IPS DF 4.7 (cell line): ENCODE measurements at regions not wholly inside any gene's neighbourhood (a gene's known extent, or its start where the extent isn't known, plus 50 kb on each side); places are given as distances from the start of the nearest gene placed in this dataset.
"Not testable (repeated sequence)": the region's sequence is repeated elsewhere in the genome, so short reads cannot be mapped to it uniquely, and the experiment has no call there.

Experiments
- DNase-seq: peaks from one replicate; pipeline ENCODE4 v3.0.0-alpha.2; 2013; ENCODE audit warnings: low spot score; ENCODE audit errors: extremely low read depth

DNA sequence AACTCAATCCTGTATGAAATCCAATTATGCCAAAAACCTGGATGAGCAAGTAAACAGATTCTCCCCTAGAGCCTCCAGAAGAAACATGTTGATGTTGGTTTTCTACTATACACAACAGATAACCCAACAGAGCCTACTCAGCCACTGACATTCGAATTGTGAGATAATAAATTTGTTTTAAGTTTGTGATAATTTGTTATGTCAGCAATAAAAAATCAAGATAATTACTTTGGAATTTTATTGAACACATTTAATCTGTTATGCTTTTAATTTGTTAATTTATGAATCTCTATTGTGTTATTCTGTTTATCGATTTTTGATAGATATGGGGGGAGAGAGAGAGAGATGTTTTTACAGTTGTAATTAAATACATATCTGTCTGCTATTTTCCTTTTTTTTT, 1016.1 kb upstream of the PCDH7 start:
- DNase-seq = no peak

DNA sequence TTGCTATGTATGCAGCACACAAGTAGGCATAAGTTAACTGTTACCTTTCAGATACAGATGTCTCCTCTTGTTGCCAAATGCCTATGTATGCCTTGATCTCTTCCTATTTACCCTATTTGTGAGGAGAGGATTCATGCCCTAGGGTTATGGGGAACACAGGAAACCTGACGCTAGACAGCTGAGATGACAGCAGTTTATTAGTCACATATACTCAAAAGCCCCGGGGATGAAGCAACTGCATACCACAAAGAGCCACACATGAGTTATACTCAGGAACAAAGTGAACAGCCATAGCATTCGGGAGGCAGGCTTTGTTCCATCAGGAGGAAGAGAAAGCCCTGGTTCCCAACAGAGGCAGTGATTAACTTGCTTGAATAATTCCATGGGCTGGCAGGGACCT, 1011.7 kb upstream of the PCDH7 start:
- DNase-seq = no peak

DNA sequence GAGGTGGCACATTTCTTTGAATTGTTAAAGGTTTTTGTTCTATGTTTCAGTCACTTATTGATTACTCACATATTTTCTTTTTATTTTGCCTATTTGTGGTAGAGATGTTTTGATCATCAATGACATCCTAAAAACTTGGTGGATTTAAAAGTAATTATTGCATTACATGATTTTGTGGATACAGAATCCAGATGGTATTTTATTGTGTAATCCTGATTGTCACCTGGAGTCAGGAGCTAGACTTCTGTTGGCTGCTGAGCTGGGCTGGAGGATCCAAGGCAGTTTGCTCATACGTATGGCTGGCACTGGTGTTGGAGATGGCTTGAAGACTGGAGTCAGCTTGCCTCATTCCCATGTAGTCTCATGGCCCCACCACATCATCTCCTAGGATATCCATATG, 1009.6 kb upstream of the PCDH7 start:
- DNase-seq = no peak

DNA sequence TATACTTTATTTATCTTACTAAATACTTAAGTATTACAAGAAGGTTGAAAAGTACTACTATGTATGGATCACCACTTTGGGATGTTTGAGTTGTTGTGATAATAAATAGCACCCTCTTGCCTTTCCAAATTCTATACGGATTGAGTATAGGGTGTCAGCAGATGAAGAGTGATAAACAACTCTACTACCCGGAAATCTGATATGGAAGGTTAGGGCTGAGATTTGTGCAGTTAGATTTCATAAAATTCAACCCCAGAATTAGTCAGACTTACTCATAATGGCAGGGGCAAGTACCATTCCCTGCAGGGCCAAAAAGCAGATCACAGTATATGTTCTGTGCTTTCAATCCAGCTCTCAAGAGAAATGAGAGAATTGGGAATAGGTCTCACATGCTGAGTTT, 1008.9 kb upstream of the PCDH7 start:
- no peak for DNase-seq

DNA sequence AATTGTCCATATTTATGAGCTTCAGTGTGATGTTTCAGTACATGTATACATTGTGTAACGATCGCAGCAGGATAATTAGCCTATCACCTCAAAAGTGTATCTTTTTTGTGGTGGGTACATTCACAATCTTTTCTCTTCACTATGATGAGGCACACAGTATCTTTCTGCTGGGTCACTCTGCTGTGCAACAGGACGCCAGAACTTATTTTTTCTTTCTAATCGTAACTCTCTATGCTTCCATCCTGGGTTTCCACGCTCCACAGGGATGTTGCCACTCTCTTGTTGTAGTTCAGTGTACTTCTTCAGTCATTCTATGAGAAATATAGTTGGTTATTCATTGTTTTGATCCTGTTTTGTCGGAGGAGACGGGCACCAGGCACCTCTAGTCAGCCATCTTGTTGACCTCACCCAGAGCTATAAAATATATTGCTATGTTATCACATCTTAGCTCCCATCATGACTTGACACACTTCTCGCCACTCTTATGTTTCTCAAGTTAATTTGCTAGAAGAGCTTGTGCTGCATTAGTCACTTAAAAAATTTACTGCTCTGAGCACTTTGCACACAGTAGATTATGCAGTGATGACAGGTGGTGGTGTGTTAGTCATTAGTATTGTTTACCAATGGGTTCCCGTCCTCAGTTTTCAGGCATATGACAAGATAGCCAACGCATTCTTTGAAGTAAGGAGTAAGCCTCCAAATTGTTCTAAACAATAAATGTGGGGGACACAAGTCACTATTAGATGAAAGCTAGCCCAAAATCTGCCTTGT, 1002.7 kb upstream of the PCDH7 start:
- DNase-seq = no peak

DNA sequence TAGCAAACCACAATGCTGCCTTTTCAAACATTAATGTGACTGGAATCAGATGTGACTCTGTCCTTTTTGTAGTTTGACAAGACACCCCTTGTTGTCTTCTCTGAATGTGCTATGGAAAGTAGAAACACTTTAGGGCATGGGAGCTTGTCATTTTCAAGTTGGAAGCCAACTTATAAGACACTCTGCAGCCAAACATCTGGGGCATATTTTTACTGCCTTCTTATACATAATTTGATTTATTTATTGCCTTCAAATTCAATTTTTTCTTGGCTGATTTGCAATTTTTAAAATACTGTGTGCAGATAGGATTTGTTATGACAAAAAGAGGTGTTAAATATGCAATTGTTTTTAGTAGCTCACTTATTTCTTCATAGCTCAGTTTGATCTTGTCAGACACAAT, 1002.0 kb upstream of the PCDH7 start:
- no peak for DNase-seq

DNA sequence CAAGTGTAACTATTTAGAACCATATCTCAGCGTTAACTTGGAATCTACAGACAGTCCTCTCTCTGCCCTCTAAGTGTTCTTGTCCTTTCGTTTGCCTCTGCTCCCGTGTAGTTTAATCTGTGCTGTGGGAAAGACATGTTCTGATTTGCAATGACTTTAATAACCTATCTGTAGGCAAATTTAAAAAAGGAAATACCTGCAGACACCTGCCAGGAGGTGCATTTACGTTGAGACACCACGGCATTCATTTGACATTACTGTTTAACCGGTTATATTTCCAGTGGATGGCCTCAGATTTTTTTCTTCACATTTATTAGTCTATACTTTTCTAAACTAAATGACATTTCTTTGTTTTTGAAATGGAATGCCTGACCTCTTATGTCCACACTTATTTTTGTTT, 997.9 kb upstream of the PCDH7 start:
- DNase-seq = no peak

DNA sequence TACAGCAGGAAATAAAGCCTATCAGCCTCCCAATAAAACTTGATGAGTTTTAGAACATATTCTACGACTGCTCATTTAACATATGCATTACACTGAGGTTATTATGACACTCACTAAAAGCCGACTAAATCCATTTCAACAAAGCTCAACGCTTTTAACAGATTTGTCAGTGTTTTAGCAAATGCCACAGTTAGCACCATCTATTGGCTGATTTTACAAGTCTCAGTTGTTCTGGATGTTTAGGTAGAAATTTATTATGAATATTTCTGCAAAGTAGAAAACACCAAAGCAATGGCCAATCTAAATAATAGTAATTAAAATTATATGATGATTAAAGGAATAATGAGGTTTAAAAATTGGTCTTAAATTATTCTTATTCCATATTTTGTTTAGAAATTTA, 993.2 kb upstream of the PCDH7 start:
- no peak for DNase-seq

DNA sequence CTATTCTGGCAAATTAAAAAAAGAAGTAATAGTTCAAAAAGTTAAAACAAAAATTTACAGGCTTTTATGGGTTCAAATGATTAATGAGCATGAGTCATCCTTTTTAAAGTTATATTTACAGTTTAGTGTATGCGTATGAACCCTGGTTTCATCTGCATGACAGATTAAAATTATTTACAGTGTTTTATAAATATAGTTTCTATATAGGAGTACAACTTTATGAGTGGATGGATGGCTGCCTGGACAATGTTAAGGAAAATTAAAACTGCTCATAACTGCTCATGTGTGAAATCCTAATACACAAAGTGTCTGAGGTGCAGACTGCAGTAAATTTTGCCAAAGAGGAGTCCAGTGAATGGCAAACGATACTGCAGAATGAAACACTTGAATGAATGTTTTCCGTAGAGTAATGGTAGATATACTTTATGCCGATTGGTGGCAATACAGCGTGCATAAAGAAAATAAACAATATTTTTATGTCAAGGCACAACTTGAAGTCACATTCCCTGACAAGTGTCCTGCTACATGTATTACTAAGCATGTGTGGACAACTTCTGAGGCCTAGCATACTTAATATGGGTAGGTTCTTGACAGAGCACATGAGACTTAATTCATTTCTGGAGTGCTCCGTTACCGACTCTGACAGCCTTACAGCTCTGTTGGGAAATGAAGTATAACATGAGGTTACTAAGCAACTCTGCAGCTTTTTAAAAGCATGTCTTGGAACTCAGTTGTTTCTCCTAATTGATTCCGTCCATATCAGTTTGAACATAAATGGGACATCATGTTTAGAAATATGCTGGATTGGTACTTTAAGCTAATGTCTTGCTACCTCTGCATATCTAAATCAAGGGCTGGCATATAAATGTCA, 985.6 kb upstream of the PCDH7 start:
- DNase-seq = no peak

DNA sequence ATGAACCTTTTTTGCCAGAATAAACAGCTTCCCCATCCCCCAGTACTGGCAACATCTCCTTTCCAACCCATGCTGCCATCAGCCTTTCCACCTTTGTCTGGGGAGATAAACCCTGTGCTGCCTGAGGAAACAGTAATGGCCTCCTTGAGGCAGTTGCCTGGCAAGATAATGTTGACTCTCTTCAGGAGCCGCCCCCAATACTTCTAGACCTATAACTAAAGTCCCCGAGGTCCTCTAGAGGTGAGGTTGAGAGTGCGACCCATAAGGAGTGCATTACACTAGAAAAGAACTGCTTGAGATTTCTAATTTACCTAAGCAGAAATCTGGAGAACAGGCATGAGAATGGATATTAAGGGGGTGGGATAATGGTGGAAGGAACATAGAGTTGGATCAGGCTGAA, 963.2 kb upstream of the PCDH7 start:
- no peak for DNase-seq

DNA sequence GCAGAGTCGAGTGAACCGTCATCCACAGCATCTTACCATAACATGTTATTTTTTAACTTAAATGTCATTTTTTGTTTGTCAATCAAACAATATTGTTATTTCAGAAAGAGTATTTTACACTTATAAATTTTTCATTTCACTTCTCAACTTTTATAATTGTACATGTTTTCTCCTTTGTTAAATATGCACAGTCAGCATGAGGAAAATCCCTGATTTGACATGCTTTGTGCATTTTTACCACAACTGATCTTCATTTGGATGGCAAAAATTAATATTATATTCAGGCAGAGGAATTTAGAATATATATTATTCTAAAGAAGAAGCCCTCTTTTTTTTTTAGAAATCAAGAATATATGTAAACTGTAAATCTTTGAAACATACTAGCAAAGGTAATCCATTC, 958.0 kb upstream of the PCDH7 start:
- no peak for DNase-seq

DNA sequence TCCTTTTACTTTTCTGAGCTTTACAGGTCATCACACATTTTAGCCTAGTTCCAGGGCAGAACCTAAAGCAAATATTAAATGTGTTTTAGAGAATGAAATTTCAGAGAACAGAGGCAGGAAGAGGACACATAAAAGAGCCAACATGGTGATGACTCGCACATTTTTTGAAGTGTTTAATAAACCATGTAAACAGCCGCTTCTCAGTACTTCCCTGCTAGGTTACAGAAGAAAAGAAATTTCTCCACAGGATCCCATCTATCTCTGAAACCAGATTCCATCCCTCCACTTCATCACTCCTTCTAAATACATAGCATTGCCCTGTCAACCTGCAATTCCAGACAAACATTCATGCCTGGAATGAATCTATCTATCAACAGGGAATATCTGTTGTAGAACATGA, 949.5 kb upstream of the PCDH7 start:
- DNase-seq = no peak

DNA sequence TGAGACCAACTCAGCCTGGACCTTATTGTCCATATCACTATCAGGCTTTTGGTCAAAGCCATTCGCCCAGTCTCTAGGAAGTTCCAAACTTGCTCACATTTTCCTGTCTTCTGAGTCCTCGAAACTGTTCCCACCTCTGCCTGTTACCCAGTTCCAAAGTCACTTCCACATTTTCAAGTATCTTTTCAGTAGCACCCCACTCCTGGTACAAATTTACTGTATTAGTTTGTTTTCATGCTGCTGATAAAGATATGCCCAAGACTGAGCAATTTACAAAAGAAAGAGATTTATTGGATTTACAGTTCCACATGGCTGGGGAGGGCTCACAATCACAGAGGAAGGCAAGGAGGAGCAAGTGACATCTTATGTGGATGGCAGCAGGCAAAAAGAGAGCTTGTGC, 932.0 kb upstream of the PCDH7 start:
- DNase-seq = not testable (repeated sequence)

DNA sequence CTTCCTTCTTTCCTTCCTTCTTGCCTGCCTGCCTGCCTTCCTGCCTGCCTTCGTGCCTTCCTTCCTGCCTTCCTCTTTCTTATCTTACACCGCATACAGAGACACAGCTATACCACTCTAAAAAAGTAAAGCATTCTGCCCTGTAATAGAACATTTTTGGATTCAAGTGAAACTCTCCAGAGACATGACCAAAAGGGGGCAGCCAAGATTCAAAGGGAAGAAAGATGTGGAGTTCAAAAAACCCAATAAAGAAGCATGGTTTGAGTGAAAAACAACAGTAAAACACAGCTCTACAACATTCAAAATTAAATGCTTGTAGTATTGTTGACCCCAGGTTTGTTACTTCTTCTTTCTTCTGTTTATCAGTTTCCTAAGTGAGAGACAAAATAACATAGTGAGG, 914.9 kb upstream of the PCDH7 start:
- DNase-seq = peak; percentile 9

DNA sequence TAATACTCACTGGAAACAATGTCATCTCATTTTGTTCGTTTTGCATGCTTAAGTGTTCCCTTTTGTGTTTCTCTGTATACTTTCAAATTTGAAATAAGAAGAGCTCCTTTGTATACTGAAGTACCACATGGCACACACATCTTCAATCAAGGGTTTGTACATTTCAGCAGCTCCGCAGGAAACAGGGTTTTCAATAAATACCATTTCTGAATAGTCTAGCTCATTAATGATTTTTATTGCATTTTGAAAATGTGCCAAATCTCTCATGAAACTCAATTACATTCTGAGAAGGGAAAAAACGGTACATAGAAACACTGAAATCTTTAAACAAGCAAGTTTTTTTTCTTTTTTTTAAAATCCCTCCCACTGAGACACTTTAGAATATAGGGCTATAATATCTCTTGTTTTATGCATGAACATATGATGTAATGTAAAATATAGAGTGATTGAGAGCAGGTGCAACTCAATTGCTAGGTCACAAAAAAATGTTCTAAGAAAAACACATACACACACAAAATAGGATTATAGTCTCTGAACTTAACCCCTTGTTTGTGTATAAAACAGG, 914.2 kb upstream of the PCDH7 start:
- no peak for DNase-seq

DNA sequence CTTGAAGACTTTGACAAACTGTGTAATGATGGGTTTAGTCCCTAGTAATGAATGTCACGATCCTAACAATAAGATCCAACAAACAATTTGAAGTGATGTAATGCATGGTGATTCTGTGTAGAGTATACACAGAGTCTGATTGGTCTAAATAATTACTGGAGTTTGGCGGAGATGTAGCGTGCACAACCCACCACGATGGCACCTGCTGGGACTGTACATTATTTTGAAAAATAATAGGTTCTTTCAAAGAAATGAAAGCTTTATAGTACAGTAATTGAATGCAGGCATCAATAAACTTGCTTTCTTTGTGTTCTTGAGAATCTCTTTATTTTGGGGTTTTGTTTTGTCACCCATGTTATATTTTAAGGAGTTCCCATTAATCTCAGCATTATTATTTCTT, 902.2 kb upstream of the PCDH7 start:
- DNase-seq = no peak

DNA sequence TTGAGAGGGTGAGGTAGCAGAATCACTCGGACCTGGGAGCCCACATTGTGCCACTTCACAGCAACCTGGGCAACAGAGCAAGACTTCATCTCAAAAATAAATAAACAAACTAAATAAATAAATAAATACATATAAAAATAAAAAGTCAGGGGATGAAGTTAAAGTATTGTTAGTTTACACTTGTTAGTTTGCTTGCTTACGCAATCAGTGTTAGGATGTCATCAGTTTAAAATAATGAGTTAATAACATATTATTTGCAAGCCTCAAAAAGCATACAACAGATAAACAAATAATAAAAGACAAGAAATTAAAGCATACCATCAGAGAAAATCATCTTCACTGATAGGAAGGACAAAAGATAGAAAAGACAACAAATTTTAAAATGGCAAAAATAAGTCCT, 891.1 kb upstream of the PCDH7 start:
- DNase-seq = no peak

DNA sequence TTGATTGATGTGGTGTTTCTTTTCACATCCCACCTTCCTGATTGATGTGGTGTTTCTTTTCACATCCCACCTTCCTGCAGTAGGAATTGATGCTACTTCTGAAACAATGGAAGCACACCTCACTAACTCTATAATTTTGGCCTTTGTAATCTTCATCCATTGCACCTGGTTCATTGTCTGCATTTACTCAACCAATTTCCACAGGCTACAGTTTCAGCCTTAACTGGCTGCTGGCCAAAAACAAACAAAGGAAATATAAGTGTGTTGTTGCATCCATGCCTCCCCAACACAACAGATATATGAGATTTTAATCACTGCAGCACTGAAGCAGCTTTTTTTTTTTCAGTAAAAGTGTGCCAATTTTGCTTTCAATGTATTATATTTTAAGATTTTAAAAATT, 867.6 kb upstream of the PCDH7 start:
- DNase-seq = no peak

DNA sequence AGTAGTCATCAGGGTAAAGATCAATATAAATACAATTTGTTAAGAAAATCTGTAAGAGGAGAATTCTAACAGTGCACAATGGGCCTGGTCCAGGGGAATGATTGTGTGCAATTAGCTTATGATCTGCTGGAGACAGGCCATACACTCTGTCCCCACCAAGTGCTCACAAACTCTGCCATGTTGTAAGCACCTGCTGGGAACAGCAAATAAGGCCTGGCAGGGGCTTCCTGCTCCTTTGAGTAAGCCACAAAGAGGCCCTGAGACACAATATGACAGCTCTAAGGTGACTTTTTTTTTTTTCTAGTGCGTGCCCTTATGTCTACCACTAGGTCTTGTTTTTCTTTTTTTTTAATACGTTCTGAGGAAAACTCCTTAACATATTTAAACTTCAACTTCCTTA, 866.3 kb upstream of the PCDH7 start:
- DNase-seq = peak; percentile 11

DNA sequence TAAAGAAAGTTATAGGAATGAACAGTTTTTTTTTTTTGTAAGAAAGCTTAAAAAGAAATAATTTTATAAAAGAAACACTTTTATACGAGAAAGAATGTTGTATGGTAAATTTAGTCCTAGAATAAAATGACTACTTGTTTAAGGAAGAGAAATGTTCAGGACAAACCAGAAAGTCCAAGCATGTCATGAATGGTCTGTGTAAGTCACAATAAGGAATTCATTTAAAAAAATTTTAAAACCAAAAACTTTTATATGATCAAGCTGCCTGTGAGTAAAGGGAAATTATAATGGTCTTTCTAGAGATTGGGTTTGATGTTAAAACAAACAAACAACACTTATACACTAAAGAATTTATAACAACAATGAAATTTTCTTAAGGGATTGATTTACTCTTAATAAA, 858.9 kb upstream of the PCDH7 start:
- no peak for DNase-seq

DNA sequence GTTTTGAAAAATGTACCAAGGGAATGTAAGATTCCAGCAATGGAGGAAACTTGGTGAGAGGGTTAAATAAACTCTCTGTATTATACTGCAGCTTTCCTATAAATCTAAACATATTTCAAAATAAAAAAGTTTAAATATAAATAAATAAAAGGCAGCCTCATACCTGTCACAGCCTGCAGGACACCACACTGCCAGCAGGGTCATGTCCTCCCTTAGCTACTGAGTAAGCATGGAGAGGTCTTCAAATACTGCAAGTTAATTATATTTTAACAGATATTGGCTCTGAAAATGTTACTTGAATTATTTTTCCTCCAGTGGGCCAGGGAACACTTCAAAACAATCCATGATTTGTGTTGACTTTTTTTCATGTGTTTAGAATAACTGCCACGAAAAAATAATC, 852.8 kb upstream of the PCDH7 start:
- no peak for DNase-seq

DNA sequence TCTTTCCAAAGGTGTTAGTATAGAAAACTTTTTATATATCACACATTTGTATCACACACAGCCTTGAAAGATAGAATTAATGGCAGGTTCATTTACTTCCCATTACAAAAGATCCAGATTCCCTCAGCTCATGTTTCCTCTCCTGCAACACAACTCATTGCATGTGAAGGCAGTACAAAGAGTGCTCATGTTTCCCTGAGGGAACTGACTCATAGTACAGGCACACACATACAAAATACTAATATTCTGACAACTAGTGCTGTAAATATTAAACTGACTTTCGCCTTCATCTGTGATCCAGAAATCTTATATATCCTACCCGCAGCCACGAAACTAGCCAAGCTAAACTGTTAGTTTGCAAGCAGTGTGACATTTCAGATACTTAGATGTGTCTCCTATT, 819.8 kb upstream of the PCDH7 start:
- DNase-seq = no peak

DNA sequence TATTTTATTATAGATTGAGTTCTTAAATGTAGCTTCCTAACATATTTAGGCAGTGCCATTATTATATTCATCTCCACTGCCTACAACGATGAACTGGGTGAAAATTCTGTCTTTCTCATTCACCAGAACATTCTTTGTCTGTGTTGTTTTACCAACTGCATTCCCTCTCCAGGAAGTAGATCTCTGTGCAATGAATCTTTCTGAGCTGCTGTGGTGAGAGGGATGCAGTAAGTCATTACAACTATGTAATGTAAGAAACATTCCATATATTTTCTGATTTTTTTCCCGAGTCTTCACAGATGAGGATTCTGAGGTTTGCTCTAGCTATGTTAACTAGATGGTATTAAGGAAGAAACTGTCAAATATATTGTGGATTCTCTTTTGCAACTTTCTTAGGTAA, 811.9 kb upstream of the PCDH7 start:
- DNase-seq = no peak
